HEK293 (cell line): ENCODE measurements at regions not wholly inside any gene's neighbourhood (a gene's known extent, or its start where the extent isn't known, plus 50 kb on each side); places are given as distances from the start of the nearest gene placed in this dataset.

Experiments
- CTCF ChIA-PET: fragments of 350-600 bp; formaldehyde crosslinking; extraction: SDS; loops from one replicate; lab custom pipeline; 2021; ENCODE audit warnings: antibody characterized with exemption; lab: Yijun Ruan, JAX
- POLR2A ChIA-PET: fragments of 300-600 bp; formaldehyde crosslinking; extraction: SDS; loops from one replicate; lab custom pipeline; 2020; ENCODE audit warnings: antibody characterized with exemption, inconsistent platforms; lab: Yijun Ruan, JAX
- H3K27ac ChIP-seq: fragments of 200-500 bp; sonication (Bioruptor generic); 2 replicates; pipeline ENCODE4 v1.5.1; 2014; ENCODE audit warnings: low read depth, low read length, control low read depth, inconsistent platforms; ENCODE audit errors: extremely low read depth
- H3K36me3 ChIP-seq, 2 experiments: fragments of 200-500 bp in 1 of 2; sonication (Bioruptor generic) in 1 of 2; 1 replicate in 1 of 2; 2 replicates in 1 of 2; pipeline ENCODE4 v1.5.1; 2014 to 2017; ENCODE audit warnings: inconsistent platforms in 2 of 2, low read length in 2 of 2; ENCODE audit not compliant: control insufficient read depth in 2 of 2, insufficient read depth in 1 of 2
- H3K4me1 ChIP-seq: fragments of 200-500 bp; sonication (Bioruptor generic); 2 replicates; pipeline ENCODE4 v1.5.1; 2014; ENCODE audit warnings: mild to moderate bottlenecking, low read length, inconsistent platforms; ENCODE audit not compliant: control insufficient read depth, insufficient read depth
- H3K4me3 ChIP-seq: 2 replicates; pipeline ENCODE4 v1.5.1; 2011; ENCODE audit warnings: low read depth, mild to moderate bottlenecking, control low read depth, low read length, moderate library complexity
- H3K9me3 ChIP-seq: fragments of 200-500 bp; sonication (Bioruptor generic); 2 replicates; pipeline ENCODE4 v1.5.1; 2014; ENCODE audit warnings: low read depth, low read length, inconsistent platforms; ENCODE audit not compliant: control insufficient read depth, insufficient read depth
- ATF2 ChIP-seq: fragments of 450-650 bp; formaldehyde crosslinking; IDR thresholded peaks from 2 replicates; pipeline ENCODE4 v1.5.1; 2016; ENCODE audit warnings: missing biosample characterization, missing genetic modification characterization, low read depth
- CTCF ChIP-seq: fragments of 450-650 bp; formaldehyde crosslinking; IDR thresholded peaks from 2 replicates; pipeline ENCODE4 v1.5.1; 2016; ENCODE audit warnings: missing biosample characterization, missing genetic modification characterization
- HOXA7 ChIP-seq: sonication (generic); formaldehyde crosslinking; IDR thresholded peaks from 2 replicates; pipeline ENCODE4 v1.8.1; 2022; ENCODE audit warnings: missing genetic modification reagents, borderline replicate concordance
- KLF7 ChIP-seq: fragments of 450-650 bp; formaldehyde crosslinking; IDR thresholded peaks from 2 replicates; pipeline ENCODE4 v1.5.1; 2016; ENCODE audit warnings: missing biosample characterization, missing genetic modification characterization, borderline replicate concordance
- TCF7L2 ChIP-seq: IDR thresholded peaks from 2 replicates; pipeline ENCODE4 v1.6.1; 2011; ENCODE audit warnings: low read depth, mild to moderate bottlenecking, inconsistent platforms, low read length, moderate library complexity, borderline replicate concordance
- ZNF221 ChIP-seq: fragments of 450-650 bp; formaldehyde crosslinking; IDR thresholded peaks from 2 replicates; pipeline ENCODE4 v1.5.1; 2017; ENCODE audit warnings: missing biosample characterization, missing genetic modification characterization, borderline replicate concordance
- ZNF248 ChIP-seq: fragments of 450-650 bp; formaldehyde crosslinking; IDR thresholded peaks from 2 replicates; pipeline ENCODE4 v1.5.1; 2017; ENCODE audit warnings: missing biosample characterization, missing genetic modification characterization
- ZNF416 ChIP-seq: fragments of 450-650 bp; formaldehyde crosslinking; IDR thresholded peaks from 2 replicates; pipeline ENCODE4 v1.5.1; 2016; ENCODE audit warnings: missing biosample characterization, missing genetic modification characterization
- ZNF530 ChIP-seq: fragments of 450-650 bp; formaldehyde crosslinking; IDR thresholded peaks from 2 replicates; pipeline ENCODE4 v1.5.1; 2016; ENCODE audit warnings: low read depth, missing biosample characterization, missing genetic modification characterization
- ZNF610 ChIP-seq: fragments of 450-650 bp; formaldehyde crosslinking; IDR thresholded peaks from 2 replicates; pipeline ENCODE4 v1.5.1; 2016; ENCODE audit warnings: missing biosample characterization, missing genetic modification characterization, borderline replicate concordance
- ZNF654 ChIP-seq: fragments of 450-650 bp; formaldehyde crosslinking; IDR thresholded peaks from 2 replicates; pipeline ENCODE4 v1.5.1; 2016; ENCODE audit warnings: low read depth, missing biosample characterization, missing genetic modification characterization
- ZNF677 ChIP-seq: fragments of 450-650 bp; IDR thresholded peaks from 2 replicates; pipeline ENCODE4 v1.5.0; 2018; ENCODE audit warnings: missing biosample characterization, mild to moderate bottlenecking, missing genetic modification characterization, moderate library complexity
- TF ChIP-seq, protein P1 (sequence below): fragments of 450-650 bp; formaldehyde crosslinking; IDR thresholded peaks from 2 replicates; pipeline ENCODE4 v1.5.1; 2016; ENCODE audit warnings: missing biosample characterization, missing genetic modification characterization, low read depth
- TF ChIP-seq, protein P2 (sequence below): fragments of 450-650 bp; formaldehyde crosslinking; IDR thresholded peaks from 2 replicates; pipeline ENCODE4 v1.5.1; 2016; ENCODE audit warnings: missing biosample characterization, missing genetic modification characterization, borderline replicate concordance

- TF ChIP-seq ATF2 (tag by site-specific recombination): 0 out of 2 replicates have a peak, but pooled peaks have one; percentile 15
- TF ChIP-seq, protein P1, sequence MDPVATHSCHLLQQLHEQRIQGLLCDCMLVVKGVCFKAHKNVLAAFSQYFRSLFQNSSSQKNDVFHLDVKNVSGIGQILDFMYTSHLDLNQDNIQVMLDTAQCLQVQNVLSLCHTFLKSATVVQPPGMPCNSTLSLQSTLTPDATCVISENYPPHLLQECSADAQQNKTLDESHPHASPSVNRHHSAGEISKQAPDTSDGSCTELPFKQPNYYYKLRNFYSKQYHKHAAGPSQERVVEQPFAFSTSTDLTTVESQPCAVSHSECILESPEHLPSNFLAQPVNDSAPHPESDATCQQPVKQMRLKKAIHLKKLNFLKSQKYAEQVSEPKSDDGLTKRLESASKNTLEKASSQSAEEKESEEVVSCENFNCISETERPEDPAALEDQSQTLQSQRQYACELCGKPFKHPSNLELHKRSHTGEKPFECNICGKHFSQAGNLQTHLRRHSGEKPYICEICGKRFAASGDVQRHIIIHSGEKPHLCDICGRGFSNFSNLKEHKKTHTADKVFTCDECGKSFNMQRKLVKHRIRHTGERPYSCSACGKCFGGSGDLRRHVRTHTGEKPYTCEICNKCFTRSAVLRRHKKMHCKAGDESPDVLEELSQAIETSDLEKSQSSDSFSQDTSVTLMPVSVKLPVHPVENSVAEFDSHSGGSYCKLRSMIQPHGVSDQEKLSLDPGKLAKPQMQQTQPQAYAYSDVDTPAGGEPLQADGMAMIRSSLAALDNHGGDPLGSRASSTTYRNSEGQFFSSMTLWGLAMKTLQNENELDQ: no peak
- TF ChIP-seq ZNF654: peak; percentile 77
- TF ChIP-seq CTCF (tag by site-specific recombination): peak; percentile 10; the same call in 1 of the 2 replicates
- no peak for TF ChIP-seq ZNF530 (tag by site-specific recombination)
- Histone ChIP-seq H3K36me3 (no peaks in the 10 kb centered on the region), H3K4me1 (no peaks in the 10 kb centered on the region), H3K9me3 (no peaks in the 10 kb centered on the region), H3K27ac (no peak overlapping the region), H3K4me3 (no peak overlapping the region)
- ChIA-PET POLR2A (no interaction called here), CTCF (interaction anchor here (0.8 to 1.3 kb wide), 5 partner anchors 76 to 197 kb away, joined by 3 to 5 read pairs (median 3); no protein-coding TSS in a partner anchor)
These were observed 53.6 kb upstream of the DYNC1I1 start for GRCh38 chr7:95718577-95719410.

GRCh38 chr7:95716357-95717122 is 55.8 kb upstream of the DYNC1I1 start:
- CTCF ChIA-PET: no interaction called here

GRCh38 chr7:95715274-95715673 is 57.1 kb upstream of the DYNC1I1 start:
- H3K27ac ChIP-seq: no peak overlapping the region
- no peaks in the 10 kb centered on the region for H3K9me3 ChIP-seq
- TF ChIP-seq ZNF221 (tag by site-specific recombination) (no peak), ZNF416 (no peak)
- TF ChIP-seq, protein P2, sequence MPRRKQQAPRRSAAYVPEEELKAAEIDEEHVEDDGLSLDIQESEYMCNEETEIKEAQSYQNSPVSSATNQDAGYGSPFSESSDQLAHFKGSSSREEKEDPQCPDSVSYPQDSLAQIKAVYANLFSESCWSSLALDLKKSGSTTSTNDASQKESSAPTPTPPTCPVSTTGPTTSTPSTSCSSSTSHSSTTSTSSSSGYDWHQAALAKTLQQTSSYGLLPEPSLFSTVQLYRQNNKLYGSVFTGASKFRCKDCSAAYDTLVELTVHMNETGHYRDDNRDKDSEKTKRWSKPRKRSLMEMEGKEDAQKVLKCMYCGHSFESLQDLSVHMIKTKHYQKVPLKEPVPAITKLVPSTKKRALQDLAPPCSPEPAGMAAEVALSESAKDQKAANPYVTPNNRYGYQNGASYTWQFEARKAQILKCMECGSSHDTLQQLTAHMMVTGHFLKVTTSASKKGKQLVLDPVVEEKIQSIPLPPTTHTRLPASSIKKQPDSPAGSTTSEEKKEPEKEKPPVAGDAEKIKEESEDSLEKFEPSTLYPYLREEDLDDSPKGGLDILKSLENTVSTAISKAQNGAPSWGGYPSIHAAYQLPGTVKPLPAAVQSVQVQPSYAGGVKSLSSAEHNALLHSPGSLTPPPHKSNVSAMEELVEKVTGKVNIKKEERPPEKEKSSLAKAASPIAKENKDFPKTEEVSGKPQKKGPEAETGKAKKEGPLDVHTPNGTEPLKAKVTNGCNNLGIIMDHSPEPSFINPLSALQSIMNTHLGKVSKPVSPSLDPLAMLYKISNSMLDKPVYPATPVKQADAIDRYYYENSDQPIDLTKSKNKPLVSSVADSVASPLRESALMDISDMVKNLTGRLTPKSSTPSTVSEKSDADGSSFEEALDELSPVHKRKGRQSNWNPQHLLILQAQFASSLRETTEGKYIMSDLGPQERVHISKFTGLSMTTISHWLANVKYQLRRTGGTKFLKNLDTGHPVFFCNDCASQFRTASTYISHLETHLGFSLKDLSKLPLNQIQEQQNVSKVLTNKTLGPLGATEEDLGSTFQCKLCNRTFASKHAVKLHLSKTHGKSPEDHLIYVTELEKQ: no peak
- ChIA-PET POLR2A (no interaction called here), CTCF (no interaction called here)
- H3K36me3 ChIP-seq: no peaks in the 10 kb centered on the region
- H3K4me3 ChIP-seq: no peak overlapping the region
- H3K4me1 ChIP-seq: no peaks in the 10 kb centered on the region

More at GRCh38 chr7:95716357-95717122, 55.8 kb upstream of the DYNC1I1 start:
- no peak for TF ChIP-seq ZNF654
- TF ChIP-seq TCF7L2: no peak
- TF ChIP-seq KLF7 (tag by site-specific recombination): no peak
- no peak for TF ChIP-seq ZNF677 (tag by site-specific recombination)
- TF ChIP-seq ZNF610: no peak
- no peak for TF ChIP-seq ZNF248 (tag by site-specific recombination)
- no peak for TF ChIP-seq HOXA7
- no peaks in the 10 kb centered on the region for H3K9me3 ChIP-seq
- no peak overlapping the region for H3K27ac ChIP-seq
- POLR2A ChIA-PET: no interaction called here
- no peak overlapping the region for H3K4me3 ChIP-seq
- no peaks in the 10 kb centered on the region for H3K36me3 ChIP-seq
- H3K4me1 ChIP-seq: no peaks in the 10 kb centered on the region
